MM.1S (cell line): ENCODE measurements at regions not wholly inside any gene's neighbourhood (a gene's known extent, or its start where the extent isn't known, plus 50 kb on each side); places are given as distances from the start of the nearest gene placed in this dataset.

ENCODE experiments used
- DNase-seq: peaks from one replicate; pipeline ENCODE4 v3.0.0-alpha.2; 2015
- H2AFZ ChIP-seq: fragments of 300-600 bp; sonication (generic); 2 replicates; pipeline ENCODE4 v1.6.0; 2016; ENCODE audit warnings: antibody characterized with exemption, low read length
- H3F3A ChIP-seq: fragments of 300-600 bp; sonication (generic); 2 replicates; pipeline ENCODE4 v1.6.1; 2016; ENCODE audit warnings: mild to moderate bottlenecking, antibody characterized with exemption, low read length, moderate library complexity, mixed read lengths; ENCODE audit not compliant: insufficient read depth
- H3K27ac ChIP-seq: fragments of 300-600 bp; sonication (generic); 2 replicates; pipeline ENCODE4 v1.5.1; 2016; ENCODE audit warnings: mild to moderate bottlenecking, low read length
- H3K27me3 ChIP-seq: fragments of 300-600 bp; sonication (generic); replicated peaks from 2 replicates; pipeline ENCODE4 v1.6.0; 2016; ENCODE audit warnings: low read length; ENCODE audit not compliant: insufficient read depth
- H3K36me3 ChIP-seq: fragments of 300-600 bp; sonication (generic); replicated peaks from 2 replicates; pipeline ENCODE4 v1.6.1; 2016; ENCODE audit warnings: mild to moderate bottlenecking, low read length, mixed read lengths; ENCODE audit not compliant: insufficient read depth
- H3K4me1 ChIP-seq: fragments of 300-600 bp; sonication (generic); 2 replicates; pipeline ENCODE4 v1.6.1; 2016; ENCODE audit warnings: low read length, mixed read lengths
- H3K4me2 ChIP-seq: fragments of 300-600 bp; sonication (generic); 2 replicates; pipeline ENCODE4 v1.6.0; 2016; ENCODE audit warnings: low read depth, low read length
- H3K4me3 ChIP-seq: fragments of 300-600 bp; sonication (generic); 2 replicates; pipeline ENCODE4 v1.5.1; 2016; ENCODE audit warnings: low read length, mixed read lengths
- H3K79me2 ChIP-seq: fragments of 300-600 bp; sonication (generic); 2 replicates; pipeline ENCODE4 v1.6.1; 2016; ENCODE audit warnings: mixed run types, low read length, mixed read lengths
- H3K9ac ChIP-seq: fragments of 300-600 bp; sonication (generic); 2 replicates; pipeline ENCODE4 v1.6.1; 2016; ENCODE audit warnings: low read length, mixed read lengths
- H3K9me2 ChIP-seq: fragments of 300-600 bp; sonication (generic); replicated peaks from 2 replicates; pipeline ENCODE4 v1.6.1; 2016; ENCODE audit warnings: mild to moderate bottlenecking, low read length, mixed read lengths; ENCODE audit not compliant: insufficient read depth
- H3K9me3 ChIP-seq: fragments of 300-600 bp; sonication (generic); replicated peaks from 2 replicates; pipeline ENCODE4 v1.6.1; 2016; ENCODE audit warnings: mild to moderate bottlenecking, low read length, mixed read lengths; ENCODE audit not compliant: insufficient read depth
- H4K20me1 ChIP-seq: fragments of 300-600 bp; sonication (generic); 2 replicates; pipeline ENCODE4 v1.6.1; 2016; ENCODE audit warnings: mild to moderate bottlenecking, low read length, moderate library complexity, mixed read lengths; ENCODE audit not compliant: insufficient read depth
- EZH2 ChIP-seq: fragments of 300-600 bp; sonication (generic); optimal IDR thresholded peaks from 2 replicates; pipeline ENCODE3; 2017; ENCODE audit warnings: low read depth, mild to moderate bottlenecking, antibody characterized with exemption, low read length, mixed read lengths
- EZH2phosphoT487 ChIP-seq: fragments of 300-600 bp; sonication (generic); IDR thresholded peaks from 2 replicates; pipeline ENCODE4 v1.6.1; 2018; ENCODE audit warnings: antibody characterized with exemption, low read length
- TF ChIP-seq, protein P1 (sequence below): fragments of 300-600 bp; sonication (generic); IDR thresholded peaks from 2 replicates; pipeline ENCODE4 v1.5.1; 2016; ENCODE audit warnings: antibody characterized with exemption, low read length, mixed read lengths

GRCh38 chr7:47092336-47092735, 489.6 kb downstream of the TNS3 start:
- Histone ChIP-seq H3K9me3 (no peaks in the 10 kb centered on the region), H3K4me2 (no peak overlapping the region), H3K9ac (no peak overlapping the region), H3K27me3 (no peaks in the 10 kb centered on the region), H3K9me2 (no peaks in the 10 kb centered on the region), H3K4me1 (no peaks in the 10 kb centered on the region), H3F3A (no peaks in the 10 kb centered on the region), H3K4me3 (no peak overlapping the region), H4K20me1 (no peaks in the 10 kb centered on the region), H3K36me3 (no peaks in the 10 kb centered on the region), H3K27ac (no peak overlapping the region), H2AFZ (no peak overlapping the region), H3K79me2 (no peaks in the 10 kb centered on the region)
- no peak for DNase-seq
- TF ChIP-seq, protein P1, sequence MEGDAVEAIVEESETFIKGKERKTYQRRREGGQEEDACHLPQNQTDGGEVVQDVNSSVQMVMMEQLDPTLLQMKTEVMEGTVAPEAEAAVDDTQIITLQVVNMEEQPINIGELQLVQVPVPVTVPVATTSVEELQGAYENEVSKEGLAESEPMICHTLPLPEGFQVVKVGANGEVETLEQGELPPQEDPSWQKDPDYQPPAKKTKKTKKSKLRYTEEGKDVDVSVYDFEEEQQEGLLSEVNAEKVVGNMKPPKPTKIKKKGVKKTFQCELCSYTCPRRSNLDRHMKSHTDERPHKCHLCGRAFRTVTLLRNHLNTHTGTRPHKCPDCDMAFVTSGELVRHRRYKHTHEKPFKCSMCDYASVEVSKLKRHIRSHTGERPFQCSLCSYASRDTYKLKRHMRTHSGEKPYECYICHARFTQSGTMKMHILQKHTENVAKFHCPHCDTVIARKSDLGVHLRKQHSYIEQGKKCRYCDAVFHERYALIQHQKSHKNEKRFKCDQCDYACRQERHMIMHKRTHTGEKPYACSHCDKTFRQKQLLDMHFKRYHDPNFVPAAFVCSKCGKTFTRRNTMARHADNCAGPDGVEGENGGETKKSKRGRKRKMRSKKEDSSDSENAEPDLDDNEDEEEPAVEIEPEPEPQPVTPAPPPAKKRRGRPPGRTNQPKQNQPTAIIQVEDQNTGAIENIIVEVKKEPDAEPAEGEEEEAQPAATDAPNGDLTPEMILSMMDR, result no peak
- no peak for TF ChIP-seq EZH2phosphoT487
- no peak for TF ChIP-seq EZH2

- Histone ChIP-seq H3K4me2 (no peak overlapping the region), H3K36me3 (no peaks in the 10 kb centered on the region), H3K9ac (no peak overlapping the region), H3F3A (no peaks in the 10 kb centered on the region), H2AFZ (no peak overlapping the region), H3K4me1 (no peaks in the 10 kb centered on the region), H3K9me3 (no peaks in the 10 kb centered on the region), H3K79me2 (no peaks in the 10 kb centered on the region), H3K27me3 (no peaks in the 10 kb centered on the region), H3K9me2 (no peaks in the 10 kb centered on the region), H3K27ac (no peak overlapping the region), H3K4me3 (no peak overlapping the region), H4K20me1 (no peaks in the 10 kb centered on the region)
- DNase-seq, result no peak
- TF ChIP-seq, protein P1, result no peak
- TF ChIP-seq EZH2phosphoT487, result no peak
- no peak for TF ChIP-seq EZH2
These were observed 490.8 kb downstream of the TNS3 start for GRCh38 chr7:47091141-47091540.

DNA sequence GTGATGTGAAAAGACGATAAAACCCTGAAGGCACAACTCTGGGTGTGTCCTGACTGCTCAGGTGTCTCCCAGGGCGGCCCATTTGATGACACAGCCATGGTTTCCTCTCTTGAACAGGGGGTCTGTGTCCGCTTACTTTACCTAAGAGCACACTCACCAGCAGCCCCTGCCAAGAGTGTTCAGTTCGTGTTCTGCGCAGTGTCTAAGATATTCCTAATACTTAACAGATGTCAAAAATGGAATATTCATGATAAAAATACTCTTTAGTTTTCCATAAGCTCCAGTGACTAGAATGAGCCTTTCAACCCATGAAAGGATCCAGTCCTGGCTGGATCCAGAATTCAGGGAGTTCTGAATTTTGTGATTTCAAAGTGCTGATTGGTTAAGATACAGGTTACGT, 492.4 kb downstream of the TNS3 start:
- Histone ChIP-seq H3K9me3 (no peaks in the 10 kb centered on the region), H3K36me3 (no peaks in the 10 kb centered on the region), H3K79me2 (no peaks in the 10 kb centered on the region), H3K9ac (no peak overlapping the region), H3K4me1 (no peaks in the 10 kb centered on the region), H3K4me3 (no peak overlapping the region), H3K27ac (no peak overlapping the region), H4K20me1 (no peaks in the 10 kb centered on the region), H3K9me2 (no peaks in the 10 kb centered on the region), H3K4me2 (no peak overlapping the region), H3K27me3 (no peaks in the 10 kb centered on the region), H3F3A (no peaks in the 10 kb centered on the region), H2AFZ (no peak overlapping the region)
- no peak for DNase-seq
- TF ChIP-seq, protein P1, result no peak
- TF ChIP-seq EZH2phosphoT487, result no peak
- TF ChIP-seq EZH2, result no peak

- DNase-seq, result no peak
- H3K4me2 ChIP-seq, result no peak overlapping the region
- no peak overlapping the region for H3K4me3 ChIP-seq
- H3K27ac ChIP-seq, result no peak overlapping the region
- no peaks in the 10 kb centered on the region for H4K20me1 ChIP-seq
- no peak for TF ChIP-seq EZH2
- TF ChIP-seq EZH2phosphoT487, result no peak
- TF ChIP-seq, protein P1, result no peak
- H3K27me3 ChIP-seq, result no peaks in the 10 kb centered on the region
- H3K4me1 ChIP-seq, result no peaks in the 10 kb centered on the region
- H3F3A ChIP-seq, result no peaks in the 10 kb centered on the region
- H3K36me3 ChIP-seq, result no peaks in the 10 kb centered on the region
- H2AFZ ChIP-seq, result no peak overlapping the region
- no peaks in the 10 kb centered on the region for H3K79me2 ChIP-seq
- no peaks in the 10 kb centered on the region for H3K9me3 ChIP-seq
- H3K9ac ChIP-seq, result no peak overlapping the region
- H3K9me2 ChIP-seq, result no peaks in the 10 kb centered on the region
These were observed 492.9 kb downstream of the TNS3 start for GRCh38 chr7:47089068-47089417.
